Right atrium auricular region (tissue), 2 donors: ENCODE measurements at regions not wholly inside any gene's neighbourhood (a gene's known extent, or its start where the extent isn't known, plus 50 kb on each side); places are given as distances from the start of the nearest gene placed in this dataset.

Experiments used
- DNase-seq: peaks from one replicate; pipeline ENCODE4 v3.0.0-alpha.2; 2019; ENCODE audit warnings: low spot score
- H3K27ac ChIP-seq, 2 donors: fragments of 200-600 bp; sonication (generic); 1 replicate in 1 of 2; 2 replicates in 1 of 2; pipeline ENCODE4 v1.5.1; 2016 to 2019
- H3K27me3 ChIP-seq, 2 donors: fragments of 200-600 bp; sonication (generic); one replicate each; pipeline versions ENCODE4 v1.5.1 to v1.6.0; 2017 to 2019
- H3K36me3 ChIP-seq: fragments of 200-600 bp; sonication (generic); one replicate; pipeline ENCODE4 v1.5.1; 2016
- H3K4me1 ChIP-seq, 2 donors: fragments of 200-600 bp; sonication (generic); one replicate each; pipeline versions ENCODE4 v1.5.1 to v1.6.0; 2017 to 2019
- H3K4me3 ChIP-seq, 2 donors: fragments of 200-600 bp; sonication (generic); 1 replicate in 1 of 2; 2 replicates in 1 of 2; pipeline ENCODE4 v1.5.1; 2017 to 2019; ENCODE audit warnings: mild to moderate bottlenecking in 1 of 2, moderate library complexity in 1 of 2
- H3K9me3 ChIP-seq, 2 donors: fragments of 200-600 bp; sonication (generic); one replicate each; pipeline ENCODE4 v1.5.1; 2019
- TF ChIP-seq, protein P1 (sequence below), 2 donors: fragments of 200-600 bp; sonication (generic); IDR thresholded peaks; one replicate each; pipeline ENCODE4 v1.5.1; 2019; ENCODE audit warnings: antibody characterized with exemption in 2 of 2

DNA sequence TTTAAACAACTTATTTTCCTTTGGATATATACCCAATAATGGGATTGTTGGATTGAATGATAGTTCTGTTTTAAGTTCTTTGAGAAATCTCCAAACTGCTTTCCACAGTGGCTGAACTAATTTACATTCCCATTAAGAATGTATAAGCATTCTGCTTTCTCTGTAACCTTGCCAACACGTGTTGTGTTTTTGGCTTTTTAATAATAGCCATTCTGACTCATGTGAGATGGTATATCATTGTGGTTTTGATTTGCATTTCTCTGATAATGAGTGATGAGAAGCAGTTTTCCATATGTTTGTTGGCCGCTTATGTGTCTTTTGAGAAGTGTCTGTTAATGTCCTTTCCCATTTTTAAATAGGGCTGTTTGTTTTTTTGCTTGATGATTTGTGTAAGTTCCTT lies 155.6 kb upstream of the PITX2 start:
- no peaks in the 10 kb centered on the region for H3K9me3 ChIP-seq
- DNase-seq, result no peak
- H3K36me3 ChIP-seq, result no peaks in the 10 kb centered on the region
- no peaks in the 10 kb centered on the region for H3K4me1 ChIP-seq
- TF ChIP-seq, protein P1, sequence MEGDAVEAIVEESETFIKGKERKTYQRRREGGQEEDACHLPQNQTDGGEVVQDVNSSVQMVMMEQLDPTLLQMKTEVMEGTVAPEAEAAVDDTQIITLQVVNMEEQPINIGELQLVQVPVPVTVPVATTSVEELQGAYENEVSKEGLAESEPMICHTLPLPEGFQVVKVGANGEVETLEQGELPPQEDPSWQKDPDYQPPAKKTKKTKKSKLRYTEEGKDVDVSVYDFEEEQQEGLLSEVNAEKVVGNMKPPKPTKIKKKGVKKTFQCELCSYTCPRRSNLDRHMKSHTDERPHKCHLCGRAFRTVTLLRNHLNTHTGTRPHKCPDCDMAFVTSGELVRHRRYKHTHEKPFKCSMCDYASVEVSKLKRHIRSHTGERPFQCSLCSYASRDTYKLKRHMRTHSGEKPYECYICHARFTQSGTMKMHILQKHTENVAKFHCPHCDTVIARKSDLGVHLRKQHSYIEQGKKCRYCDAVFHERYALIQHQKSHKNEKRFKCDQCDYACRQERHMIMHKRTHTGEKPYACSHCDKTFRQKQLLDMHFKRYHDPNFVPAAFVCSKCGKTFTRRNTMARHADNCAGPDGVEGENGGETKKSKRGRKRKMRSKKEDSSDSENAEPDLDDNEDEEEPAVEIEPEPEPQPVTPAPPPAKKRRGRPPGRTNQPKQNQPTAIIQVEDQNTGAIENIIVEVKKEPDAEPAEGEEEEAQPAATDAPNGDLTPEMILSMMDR (IDR thresholded peaks at IDR 0.05), result no peak
- no peaks in the 10 kb centered on the region for H3K27me3 ChIP-seq
- H3K27ac ChIP-seq, result no peak overlapping the region
- no peak overlapping the region for H3K4me3 ChIP-seq

DNA sequence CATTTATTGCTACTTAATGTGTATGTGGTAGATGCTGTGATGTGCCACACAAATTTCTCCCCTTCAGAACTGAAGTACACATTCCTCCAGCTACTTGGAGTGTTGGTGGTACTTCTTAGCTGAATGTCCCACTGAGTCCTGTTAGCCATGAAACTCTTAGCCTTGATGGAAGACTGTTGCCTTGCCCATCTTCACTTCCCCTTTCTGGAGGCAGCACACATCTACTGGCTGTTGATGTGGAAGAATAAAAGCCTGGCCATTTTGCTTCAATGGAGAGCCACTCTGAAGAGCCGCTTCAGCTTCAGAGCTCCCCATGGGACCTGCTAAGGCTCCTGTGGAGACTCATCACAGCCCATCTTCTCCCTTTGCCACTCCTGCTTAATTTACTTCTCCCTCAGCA lies 157.7 kb upstream of the PITX2 start:
- H3K36me3 ChIP-seq, result no peaks in the 10 kb centered on the region
- no peak for DNase-seq
- H3K9me3 ChIP-seq, result no peaks in the 10 kb centered on the region
- no peak overlapping the region for H3K27ac ChIP-seq
- no peak overlapping the region for H3K4me3 ChIP-seq
- TF ChIP-seq, protein P1 (IDR thresholded peaks at IDR 0.05), result no peak
- no peaks in the 10 kb centered on the region for H3K27me3 ChIP-seq
- no peaks in the 10 kb centered on the region for H3K4me1 ChIP-seq

DNA sequence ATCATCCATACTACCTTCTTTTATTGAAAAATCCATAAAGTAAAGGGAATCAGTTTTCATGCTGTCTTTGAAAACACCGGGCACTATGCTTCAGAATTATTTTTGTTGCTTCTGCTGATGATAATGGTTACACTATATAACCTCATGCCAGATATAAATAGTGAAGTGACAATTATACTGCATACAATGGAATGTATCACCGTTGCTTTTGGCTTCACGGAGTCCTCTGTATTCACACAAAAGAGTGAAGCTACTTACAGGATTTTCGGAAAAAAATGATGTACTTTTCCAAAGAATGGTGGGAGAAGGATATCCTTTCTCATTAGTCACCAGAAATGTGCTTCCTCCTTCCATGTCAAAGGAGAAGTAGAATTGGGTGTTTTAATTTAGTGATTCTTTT lies 159.1 kb upstream of the PITX2 start:
- TF ChIP-seq, protein P1 (IDR thresholded peaks at IDR 0.05), result no peak
- Histone ChIP-seq H3K36me3 (no peaks in the 10 kb centered on the region), H3K4me1 (no peaks in the 10 kb centered on the region), H3K27me3 (no peaks in the 10 kb centered on the region), H3K4me3 (no peak overlapping the region), H3K9me3 (no peaks in the 10 kb centered on the region), H3K27ac (no peak overlapping the region)
- no peak for DNase-seq

DNA sequence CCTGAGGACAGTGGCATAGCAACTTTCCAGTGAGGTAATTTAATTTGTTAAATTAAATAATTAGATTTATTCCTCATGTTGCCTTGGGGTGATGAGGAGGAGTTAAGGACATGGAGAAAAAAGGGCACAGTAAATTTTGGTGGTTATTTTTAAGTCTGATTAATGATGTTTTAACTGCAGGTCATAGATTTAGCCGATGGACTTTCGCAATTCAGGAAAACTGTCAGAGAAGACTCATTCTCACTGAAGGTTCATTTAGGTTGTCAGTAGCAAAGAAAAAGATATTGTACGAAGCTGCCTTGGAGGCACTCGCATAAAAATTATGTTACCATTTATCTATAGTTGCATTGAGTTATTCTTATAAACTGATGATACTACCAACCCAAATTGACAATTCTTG lies 164.2 kb upstream of the PITX2 start:
- Histone ChIP-seq H3K9me3 (no peaks in the 10 kb centered on the region), H3K4me3 (no peak overlapping the region), H3K4me1 (no peaks in the 10 kb centered on the region), H3K27ac (no peak overlapping the region), H3K27me3 (no peaks in the 10 kb centered on the region), H3K36me3 (no peaks in the 10 kb centered on the region)
- no peak for DNase-seq
- TF ChIP-seq, protein P1 (IDR thresholded peaks at IDR 0.05), result no peak

DNA sequence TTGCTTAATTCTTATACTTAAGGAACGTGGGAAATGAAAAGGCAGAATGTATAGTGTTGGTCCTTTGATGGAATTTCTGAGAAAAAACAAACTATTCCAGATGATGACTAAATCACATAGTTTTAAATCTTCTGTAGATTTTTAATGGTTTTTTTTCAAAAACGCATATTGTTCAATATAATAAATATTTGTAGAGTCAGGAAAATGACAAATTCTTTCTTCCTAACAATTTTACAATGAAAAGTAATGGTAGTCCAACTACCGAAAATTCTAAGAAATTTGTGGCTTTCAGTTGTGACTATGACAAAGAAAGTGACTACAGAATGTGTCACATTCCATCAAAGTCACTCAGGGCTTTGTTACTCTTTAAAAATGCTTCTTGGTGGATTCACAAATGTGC lies 164.8 kb upstream of the PITX2 start:
- no peaks in the 10 kb centered on the region for H3K9me3 ChIP-seq
- no peaks in the 10 kb centered on the region for H3K36me3 ChIP-seq
- no peak overlapping the region for H3K27ac ChIP-seq
- H3K4me3 ChIP-seq, result no peak overlapping the region
- no peaks in the 10 kb centered on the region for H3K27me3 ChIP-seq
- DNase-seq, result no peak
- no peaks in the 10 kb centered on the region for H3K4me1 ChIP-seq
- TF ChIP-seq, protein P1 (IDR thresholded peaks at IDR 0.05), result no peak

DNA sequence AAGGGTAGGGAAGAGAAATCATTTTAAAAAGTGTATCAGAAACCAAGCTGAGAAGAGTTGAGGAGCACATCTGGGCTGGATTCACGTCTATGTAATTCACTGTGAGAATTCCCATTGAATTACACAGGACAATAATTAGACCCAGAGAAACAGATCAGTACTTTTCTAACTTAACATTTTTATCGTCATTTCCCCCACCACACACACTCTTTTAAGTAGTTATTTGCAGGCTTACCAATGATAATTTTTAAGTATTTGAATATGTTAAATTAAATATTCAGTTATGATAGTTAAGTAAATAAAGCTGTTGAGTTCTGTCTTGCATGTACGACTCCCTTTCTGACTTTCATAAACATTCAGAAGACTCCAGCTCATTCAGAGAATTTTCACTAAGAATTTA lies 165.4 kb upstream of the PITX2 start:
- no peaks in the 10 kb centered on the region for H3K9me3 ChIP-seq
- no peak for DNase-seq
- no peaks in the 10 kb centered on the region for H3K4me1 ChIP-seq
- H3K27ac ChIP-seq, result no peak overlapping the region
- H3K4me3 ChIP-seq, result no peak overlapping the region
- H3K36me3 ChIP-seq, result no peaks in the 10 kb centered on the region
- no peaks in the 10 kb centered on the region for H3K27me3 ChIP-seq
- TF ChIP-seq, protein P1 (IDR thresholded peaks at IDR 0.05), result no peak
